ENCODE measurements at regions not wholly inside any gene's neighbourhood (a gene's known extent, or its start where the extent isn't known, plus 50 kb on each side); places are given as distances from the start of the nearest gene placed in this dataset.
"Not testable (repeated sequence)": the region's sequence is repeated elsewhere in the genome, so short reads cannot be mapped to it uniquely, and the experiment has no call there.

- ATAC-seq (no peak), DNase-seq (no peak)
- TF ChIP-seq POLR2A (IDR thresholded peaks at IDR 0.05) (no peak), CTCF (IDR thresholded peaks at IDR 0.05) (no peak)
- Histone ChIP-seq H3K4me1 (no peaks in the 10 kb centered on the region), H3K4me3 (no peak overlapping the region), H3K9me3 (no peaks in the 10 kb centered on the region), H3K27ac (no peak overlapping the region), H3K27me3 (no peaks in the 10 kb centered on the region), H3K36me3 (replicated peaks in 1 of 2; ENCODE audit: insufficient read depth in 1 of 2, low read depth in 2 of 2) (no peaks in the 10 kb centered on the region)
- intact Hi-C loops (cut with DNase I): no loop called here
- WGBS, 2 donors: 28 to 41% methylated on average over 1 of the region's 1 CpG
Measured at GRCh38 chr4:170198747-170199146, 109.0 kb upstream of the AADAT start.

DNA sequence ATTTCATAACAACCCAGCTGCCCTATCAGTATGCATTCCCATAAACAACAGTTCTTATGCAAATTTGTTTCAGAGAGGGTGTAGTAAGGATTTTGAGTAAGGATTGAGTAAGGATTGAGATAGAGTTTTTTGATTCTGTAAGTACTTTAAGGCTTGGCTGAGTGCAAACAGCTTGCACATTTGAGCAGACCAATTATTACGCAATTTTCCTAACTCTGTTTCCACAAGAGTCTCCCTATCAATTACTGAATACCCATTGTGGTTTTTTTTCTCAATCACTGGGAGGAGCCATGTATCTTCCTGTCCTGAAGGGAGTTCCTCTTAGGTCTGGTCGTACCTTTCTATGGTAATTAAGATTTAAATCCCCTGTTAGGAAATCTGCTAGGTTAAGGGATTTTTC is 105.0 kb upstream of the AADAT start:
- ATAC-seq; H3K4me1 ChIP-seq; DNase-seq; H3K27ac ChIP-seq; H3K9me3 ChIP-seq; intact Hi-C loops (cut with DNase I); H3K36me3 ChIP-seq (replicated peaks in 1 of 2; ENCODE audit: insufficient read depth in 1 of 2, low read depth in 2 of 2); H3K4me3 ChIP-seq; H3K27me3 ChIP-seq: not testable (repeated sequence)
- WGBS, 2 donors: 52 to 58% methylated on average over 2 of the region's 2 CpGs

GRCh38 chr4:170193496-170193895 is 103.7 kb upstream of the AADAT start:
- WGBS, 2 donors: 44 to 51% methylated on average over 6 of the region's 6 CpGs
- no peaks in the 10 kb centered on the region for H3K27me3 ChIP-seq
- DNase-seq: no peak
- no peaks in the 10 kb centered on the region for H3K4me1 ChIP-seq
- H3K4me3 ChIP-seq: no peak overlapping the region
- ATAC-seq: no peak
- no peaks in the 10 kb centered on the region for H3K9me3 ChIP-seq
- no peak overlapping the region for H3K27ac ChIP-seq
- TF ChIP-seq POLR2A (IDR thresholded peaks at IDR 0.05) (no peak), CTCF (IDR thresholded peaks at IDR 0.05) (no peak)
- intact Hi-C loops (cut with DNase I): no loop called here
- no peaks in the 10 kb centered on the region for H3K36me3 ChIP-seq (replicated peaks in 1 of 2; ENCODE audit: insufficient read depth in 1 of 2, low read depth in 2 of 2)

DNA sequence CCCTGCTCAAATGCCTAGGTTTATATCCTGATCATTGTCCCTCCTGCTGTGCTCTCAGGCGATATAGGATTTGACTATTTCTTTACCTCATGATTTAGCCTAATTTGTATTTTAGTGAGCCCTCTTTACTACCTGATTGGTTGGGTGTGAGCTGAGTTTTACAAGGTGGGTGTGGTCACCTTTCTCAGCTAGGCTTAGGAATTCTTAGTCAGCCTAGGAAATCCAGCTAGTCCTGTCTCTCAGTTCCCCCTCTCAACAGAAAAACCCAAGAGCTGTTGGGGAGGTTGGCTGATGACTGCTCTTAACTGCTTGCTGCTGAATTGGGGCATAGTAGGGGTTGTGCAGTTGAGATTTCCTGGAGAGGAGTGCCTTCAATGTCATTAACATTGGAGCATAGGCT is 100.5 kb upstream of the AADAT start:
- WGBS, 2 donors: 77 to 83% methylated on average over 1 of the region's 1 CpG
- Histone ChIP-seq H3K27ac (no peak overlapping the region), H3K36me3 (replicated peaks in 1 of 2; ENCODE audit: insufficient read depth in 1 of 2, low read depth in 2 of 2) (no peaks in the 10 kb centered on the region), H3K4me1 (no peaks in the 10 kb centered on the region), H3K27me3 (no peaks in the 10 kb centered on the region), H3K9me3 (no peaks in the 10 kb centered on the region), H3K4me3 (no peak overlapping the region)
- no peak for ATAC-seq
- DNase-seq: no peak
- TF ChIP-seq CTCF (IDR thresholded peaks at IDR 0.05): no peak
- TF ChIP-seq POLR2A (IDR thresholded peaks at IDR 0.05): no peak
- intact Hi-C loops (cut with DNase I): no loop called here

DNA sequence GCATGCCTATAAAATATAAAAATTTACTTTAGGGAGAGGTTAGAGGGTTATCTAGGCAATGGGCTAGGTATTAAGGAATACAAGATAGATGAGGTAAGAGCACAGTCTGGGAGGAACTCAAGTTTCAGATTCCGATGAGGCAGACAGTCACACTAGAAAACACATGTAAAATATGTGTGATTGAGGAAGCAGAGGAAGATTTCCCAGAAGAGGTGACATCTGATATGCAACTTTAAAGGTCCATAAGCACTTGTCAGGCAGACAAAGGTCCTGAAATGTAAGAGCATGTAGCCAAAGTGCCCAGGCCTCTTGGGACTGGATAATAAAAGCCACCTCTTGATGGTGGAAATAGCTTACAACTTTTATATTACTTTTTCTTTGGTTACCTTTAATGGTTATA is 81.1 kb upstream of the AADAT start:
- DNase-seq (no peak), ATAC-seq (no peak)
- no peak for TF ChIP-seq CTCF (IDR thresholded peaks at IDR 0.05)
- TF ChIP-seq POLR2A (IDR thresholded peaks at IDR 0.05): no peak
- WGBS, 2 donors: 53 to 70% methylated on average over 1 of the region's 1 CpG
- no peaks in the 10 kb centered on the region for H3K9me3 ChIP-seq
- no peaks in the 10 kb centered on the region for H3K27me3 ChIP-seq
- no peaks in the 10 kb centered on the region for H3K36me3 ChIP-seq (replicated peaks in 1 of 2; ENCODE audit: insufficient read depth in 1 of 2, low read depth in 2 of 2)
- no peak overlapping the region for H3K27ac ChIP-seq
- H3K4me1 ChIP-seq: no peaks in the 10 kb centered on the region
- no peak overlapping the region for H3K4me3 ChIP-seq
- intact Hi-C loops (cut with DNase I): no loop called here

Measured in body of pancreas (tissue), 4 donors.